A549 (cell line): ENCODE measurements at regions not wholly inside any gene's neighbourhood (a gene's known extent, or its start where the extent isn't known, plus 50 kb on each side); places are given as distances from the start of the nearest gene placed in this dataset.

ENCODE experiments used
- ATAC-seq, 2 experiments: fragments of 200-7000 bp in 1 of 2; fragments of >200 bp in 1 of 2; cut with Nextera tagmentation in 1 of 2; cut with Tn5 transposase in 1 of 2; 3 replicates each; pipeline versions ENCODE4 v1.8.0 to v1.9.1; 2018 to 2020; ENCODE audit warnings: mild to moderate bottlenecking in 1 of 2, moderate library complexity in 1 of 2
- CTCF ChIA-PET: fragments of 300-600 bp; sonication (Branson Sonifier 250); formaldehyde crosslinking; extraction: SDS; loops from one replicate; lab custom pipeline; 2021; ENCODE audit warnings: antibody characterized with exemption, inconsistent platforms; lab: Yijun Ruan, JAX
- POLR2A ChIA-PET: fragments of 350-600 bp; formaldehyde crosslinking; extraction: SDS; loops from one replicate; lab custom pipeline; 2021; ENCODE audit warnings: antibody characterized with exemption, inconsistent platforms; lab: Yijun Ruan, JAX
- DNase-seq, 2 experiments: peaks; one replicate each; pipeline versions ENCODE4 v3.0.0 to v3.0.0-alpha.2; 2011 to 2016; ENCODE audit warnings: low read depth in 1 of 2, low spot score in 1 of 2
- FAIRE-seq: peaks from 2 replicates; lab custom pipeline; 2011; peaks lifted over from hg19 to GRCh38; lab: Jason Lieb, UNC
- H3K27ac ChIP-seq, 2 experiments: fragments of >200 bp; sonication (Bioruptor Twin); formaldehyde crosslinking; 3 replicates each; pipeline ENCODE4 v1.5.1; 2016 to 2017
- H3K4me1 ChIP-seq: fragments of >200 bp; sonication (Bioruptor Twin); formaldehyde crosslinking; 3 replicates; pipeline ENCODE4 v1.6.1; 2016
- H3K4me2 ChIP-seq: fragments of >200 bp; sonication (Bioruptor Twin); formaldehyde crosslinking; 3 replicates; pipeline ENCODE4 v1.6.1; 2016
- H3K4me3 ChIP-seq: fragments of >200 bp; sonication (Bioruptor Twin); formaldehyde crosslinking; 3 replicates; pipeline ENCODE4 v1.5.1; 2016
- H3K9me3 ChIP-seq: fragments of >200 bp; sonication (Bioruptor Twin); formaldehyde crosslinking; 3 replicates; pipeline ENCODE4 v1.6.1; 2016
- BHLHE40 ChIP-seq: IDR thresholded peaks from 2 replicates; pipeline ENCODE4 v1.6.1; 2012; ENCODE audit warnings: low read depth, low read length, inconsistent platforms
- CBX8 ChIP-seq: fragments of 200-600 bp; sonication (generic); IDR thresholded peaks from 2 replicates; pipeline ENCODE4 v1.6.1; 2016
- E2F6 ChIP-seq: IDR thresholded peaks from 2 replicates; pipeline ENCODE4 v1.6.1; 2012; ENCODE audit warnings: low read depth, borderline replicate concordance
- EHF ChIP-seq: fragments of 250-450 bp; sonication (Bioruptor Pico); IDR thresholded peaks from 2 replicates; pipeline ENCODE4 v1.5.0; 2020; ENCODE audit warnings: mild to moderate bottlenecking
- EHMT2 ChIP-seq: fragments of 200-600 bp; sonication (generic); IDR thresholded peaks from 2 replicates; pipeline ENCODE4 v1.6.1; 2016; ENCODE audit warnings: antibody characterized with exemption, low read depth, mild to moderate bottlenecking, moderate library complexity
- EP300 ChIP-seq, 2 experiments: fragments of >200 bp; sonication (Bioruptor Twin); formaldehyde crosslinking; IDR thresholded peaks; 2 replicates in 1 of 2; 3 replicates in 1 of 2; pipeline ENCODE4 v1.6.1; 2016 to 2017
- ESRRA ChIP-seq: fragments of 150-350 bp; IDR thresholded peaks from 2 replicates; pipeline ENCODE4 v1.6.1; 2014; ENCODE audit warnings: mild to moderate bottlenecking, low read length, borderline replicate concordance
- GATA3 ChIP-seq: IDR thresholded peaks from 2 replicates; pipeline ENCODE4 v1.6.1; 2012; ENCODE audit warnings: borderline replicate concordance
- HEYL ChIP-seq: fragments of 250-450 bp; sonication (Bioruptor Pico); IDR thresholded peaks from 2 replicates; pipeline ENCODE4 v1.8.0; 2021; ENCODE audit warnings: mild to moderate bottlenecking, moderate library complexity
- HOXA7 ChIP-seq: fragments of 250-450 bp; sonication (Bioruptor Pico); IDR thresholded peaks from 2 replicates; pipeline ENCODE4 v1.5.0; 2020; ENCODE audit warnings: mild to moderate bottlenecking, moderate library complexity
- HOXB5 ChIP-seq: fragments of 250-450 bp; sonication (Bioruptor Pico); IDR thresholded peaks from 2 replicates; pipeline ENCODE4 v1.5.0; 2020; ENCODE audit warnings: mild to moderate bottlenecking, moderate library complexity
- KDM1A ChIP-seq: fragments of 200-600 bp; sonication (generic); IDR thresholded peaks from 2 replicates; pipeline ENCODE4 v1.6.1; 2016; ENCODE audit warnings: low read depth, mild to moderate bottlenecking
- KDM5A ChIP-seq: fragments of 200-600 bp; sonication (generic); IDR thresholded peaks from 2 replicates; pipeline ENCODE4 v1.6.1; 2016; ENCODE audit warnings: antibody characterized with exemption, mild to moderate bottlenecking
- MAFK ChIP-seq: fragments of 450-650 bp; IDR thresholded peaks from 2 replicates; pipeline ENCODE4 v1.6.1; 2014; ENCODE audit not compliant: partially characterized antibody
- NR3C1 ChIP-seq: fragments of >200 bp; sonication (Bioruptor Twin); formaldehyde crosslinking; IDR thresholded peaks from 3 replicates; pipeline ENCODE4 v1.6.1; 2017
- PBX3 ChIP-seq: IDR thresholded peaks from 2 replicates; pipeline ENCODE4 v1.6.1; 2012
- PHF8 ChIP-seq: fragments of 200-600 bp; sonication (generic); IDR thresholded peaks from 2 replicates; pipeline ENCODE4 v1.6.1; 2016; ENCODE audit warnings: low read depth, mild to moderate bottlenecking, antibody characterized with exemption, moderate library complexity, borderline replicate concordance
- POLR2AphosphoS2 ChIP-seq: conservative IDR thresholded peaks from 2 replicates; pipeline ENCODE4 v1.6.1; 2012; ENCODE audit warnings: low read length, improper control_type of control experiment, inconsistent platforms
- RCOR1 ChIP-seq: fragments of 150-350 bp; IDR thresholded peaks from 2 replicates; pipeline ENCODE4 v1.6.1; 2014; ENCODE audit warnings: antibody characterized with exemption, low read length, low read depth
- REST ChIP-seq: fragments of 200-600 bp; sonication (generic); IDR thresholded peaks from 2 replicates; pipeline ENCODE4 v1.6.1; 2016; ENCODE audit warnings: antibody characterized with exemption, mild to moderate bottlenecking, moderate library complexity
- RFX5 ChIP-seq: fragments of 450-650 bp; IDR thresholded peaks from 2 replicates; pipeline ENCODE4 v1.7.1; 2014; ENCODE audit warnings: antibody characterized with exemption, mild to moderate bottlenecking, moderate library complexity
- SREBF2 ChIP-seq: fragments of 450-650 bp; IDR thresholded peaks from 2 replicates; pipeline ENCODE4 v1.6.1; 2014; ENCODE audit warnings: mild to moderate bottlenecking, moderate library complexity
- TP53 ChIP-seq: fragments of 250-450 bp; sonication (Bioruptor Pico); IDR thresholded peaks from 2 replicates; pipeline ENCODE4 v1.5.0; 2021; ENCODE audit warnings: mild to moderate bottlenecking, moderate library complexity
- ZC3H11A ChIP-seq: fragments of 450-650 bp; IDR thresholded peaks from 2 replicates; pipeline ENCODE4 v1.6.1; 2014; ENCODE audit warnings: antibody characterized with exemption, mild to moderate bottlenecking
- WGBS: methylation state at CpG from one replicate; pipeline ENCODE4 v1.1.6; 2017; ENCODE audit errors: missing lambda C conversion rate; 5-methylcytosine and 5-hydroxymethylcytosine counted together
- TF ChIP-seq, protein P1 (sequence below): fragments of 150-350 bp; IDR thresholded peaks from 2 replicates; pipeline ENCODE4 v1.6.1; 2014; ENCODE audit warnings: low read depth, mild to moderate bottlenecking, low read length

- TF ChIP-seq PBX3 (no peak), KDM1A (no peak), EP300 (IDR thresholded peaks at IDR 0.05) (no peak), HEYL (no peak), RFX5 (no peak), NR3C1 (no peak), BHLHE40 (no peak)
Observed at GRCh38 chr16:80377096-80377956, 163.5 kb upstream of the DYNLRB2 start (continued).

- no peak for TF ChIP-seq HOXA7 (CRISPR knock-in tag)
- no peak for TF ChIP-seq CBX8
- no peak for TF ChIP-seq PBX3
- no peak for TF ChIP-seq KDM1A
- no peak for TF ChIP-seq KDM5A
- no peak for TF ChIP-seq E2F6
- no peak for TF ChIP-seq EP300 (IDR thresholded peaks at IDR 0.05)
- no peak for TF ChIP-seq ZC3H11A
- FAIRE-seq (no peak), ATAC-seq (no peak), DNase-seq (no peak)
- peaks cover 6% of the 10 kb centered on the region; the same call in 2 of the 3 replicates for H3K9me3 ChIP-seq
- ChIA-PET POLR2A (no interaction called here), CTCF (interaction anchor here (0.6 to 0.9 kb wide), 2 partner anchors 510 to 778 kb away, joined by 3 read pairs; no protein-coding TSS in a partner anchor)
- H3K4me3 ChIP-seq = no peak overlapping the region
- no peak overlapping the region for H3K4me2 ChIP-seq
- no peaks in the 10 kb centered on the region for H3K4me1 ChIP-seq
- no peak overlapping the region for H3K27ac ChIP-seq
Observed at GRCh38 chr16:80375973-80376372, 164.8 kb upstream of the DYNLRB2 start.

- TF ChIP-seq EHF (CRISPR knock-in tag) (no peak), MAFK (peak; percentile 25)
- POLR2A ChIA-PET = no interaction called here
- FAIRE-seq (no peak), DNase-seq (no peak), ATAC-seq (no peak)
- H3K4me1 ChIP-seq = no peaks in the 10 kb centered on the region
- H3K4me2 ChIP-seq = no peak overlapping the region
- no peak overlapping the region for H3K4me3 ChIP-seq
- H3K9me3 ChIP-seq = peaks cover 6% of the 10 kb centered on the region; the same call in 2 of the 3 replicates
- CTCF ChIA-PET = interaction anchor here (0.9 kb wide), 1 partner anchor 777 kb away, joined by 3 read pairs; no protein-coding TSS in a partner anchor
- no peak overlapping the region for H3K27ac ChIP-seq
- WGBS = 75% methylated on average over 1 of the region's 1 CpG
Observed at GRCh38 chr16:80375513-80375912, 165.3 kb upstream of the DYNLRB2 start.

- DNase-seq (no peak), FAIRE-seq (no peak), ATAC-seq (no peak)
- POLR2A ChIA-PET = interaction anchor here (0.5 kb wide), 1 partner anchor 1346 kb away, joined by 8 read pairs; no protein-coding TSS in a partner anchor
- Histone ChIP-seq H3K9me3 (peaks cover 6% of the 10 kb centered on the region; the same call in 2 of the 3 replicates), H3K27ac (no peak overlapping the region), H3K4me2 (no peak overlapping the region), H3K4me3 (no peak overlapping the region), H3K4me1 (no peaks in the 10 kb centered on the region)
- CTCF ChIA-PET = no interaction called here
- WGBS = 67% methylated on average over 10 of the region's 10 CpGs
- TF ChIP-seq TP53 = no peak
- TF ChIP-seq POLR2AphosphoS2 = no peak
- no peak for TF ChIP-seq REST
- no peak for TF ChIP-seq RCOR1
- TF ChIP-seq PHF8 = no peak
- TF ChIP-seq, protein P1, sequence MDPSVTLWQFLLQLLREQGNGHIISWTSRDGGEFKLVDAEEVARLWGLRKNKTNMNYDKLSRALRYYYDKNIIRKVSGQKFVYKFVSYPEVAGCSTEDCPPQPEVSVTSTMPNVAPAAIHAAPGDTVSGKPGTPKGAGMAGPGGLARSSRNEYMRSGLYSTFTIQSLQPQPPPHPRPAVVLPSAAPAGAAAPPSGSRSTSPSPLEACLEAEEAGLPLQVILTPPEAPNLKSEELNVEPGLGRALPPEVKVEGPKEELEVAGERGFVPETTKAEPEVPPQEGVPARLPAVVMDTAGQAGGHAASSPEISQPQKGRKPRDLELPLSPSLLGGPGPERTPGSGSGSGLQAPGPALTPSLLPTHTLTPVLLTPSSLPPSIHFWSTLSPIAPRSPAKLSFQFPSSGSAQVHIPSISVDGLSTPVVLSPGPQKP = no peak
- TF ChIP-seq ESRRA = no peak
- TF ChIP-seq EHMT2 = no peak
- TF ChIP-seq SREBF2 = no peak
- no peak for TF ChIP-seq GATA3
- no peak for TF ChIP-seq HOXB5 (CRISPR knock-in tag)
Observed at GRCh38 chr16:80372341-80372740, 168.5 kb upstream of the DYNLRB2 start.
